ENCODE measurements at regions not wholly inside any gene's neighbourhood (a gene's known extent, or its start where the extent isn't known, plus 50 kb on each side); places are given as distances from the start of the nearest gene placed in this dataset.

GRCh38 chr6:133034509-133035206 is 206.5 kb upstream of the EYA4 start:
- TF ChIP-seq CTCF (IDR thresholded peaks at IDR 0.05; ENCODE audit: low read length) (no peak), EZH2 (optimal IDR thresholded peaks at IDR 0.05; ENCODE audit: low read depth, low read length) (no peak), EZH2phosphoT487 (IDR thresholded peaks at IDR 0.05; ENCODE audit: low read length) (no peak)
